IMR-90 (cell line): ENCODE measurements at regions not wholly inside any gene's neighbourhood (a gene's known extent, or its start where the extent isn't known, plus 50 kb on each side); places are given as distances from the start of the nearest gene placed in this dataset.

Experiments
- ATAC-seq: fragments of 200-7000 bp; cut with Tn5 transposase; 2 replicates; pipeline ENCODE4 v1.9.1; 2020; ENCODE audit warnings: low read depth, mild to moderate bottlenecking, moderate library complexity
- BruUV-seq: library from RNA; stranded (reverse); fragments of 400-500 nt; replicated peaks from 2 replicates; lab custom pipeline; 2021; lab: Mats Ljungman, UMichigan
- CTCF ChIA-PET: fragments of 300-600 bp; formaldehyde crosslinking; extraction: SDS; loops from one replicate; lab custom pipeline; 2021; ENCODE audit warnings: antibody characterized with exemption; lab: Yijun Ruan, JAX
- POLR2A ChIA-PET: fragments of 300-600 bp; sonication (Branson Sonifier 250); formaldehyde crosslinking; loops from one replicate; lab custom pipeline; 2022; ENCODE audit warnings: antibody characterized with exemption; ENCODE audit not compliant: unreplicated experiment; lab: Charles Lee
- DNase-seq: peaks from one replicate; pipeline ENCODE4 v3.0.0; 2013
- H2AFZ ChIP-seq: replicated peaks from 2 replicates; pipeline ENCODE3; 2013; ENCODE audit warnings: low read length, mild to moderate bottlenecking; ENCODE audit not compliant: poor library complexity
- H2AK5ac ChIP-seq: 2 replicates; pipeline ENCODE4 v1.6.1; 2013; ENCODE audit warnings: low read depth, low read length, inconsistent platforms
- H2AK9ac ChIP-seq: replicated peaks from 2 replicates; pipeline ENCODE3; 2013; ENCODE audit warnings: mild to moderate bottlenecking, low read depth, low read length, moderate library complexity; ENCODE audit not compliant: poor library complexity
- H2BK120ac ChIP-seq: 2 replicates; pipeline ENCODE4 v1.6.1; 2013; ENCODE audit warnings: low read depth, low read length, inconsistent platforms
- H2BK15ac ChIP-seq: 3 replicates; pipeline ENCODE4 v1.6.1; 2013; ENCODE audit warnings: low read depth, low read length, inconsistent platforms
- H2BK20ac ChIP-seq: 2 replicates; pipeline ENCODE4 v1.6.1; 2013; ENCODE audit warnings: low read depth, mild to moderate bottlenecking, inconsistent platforms, low read length, moderate library complexity
- H2BK5ac ChIP-seq: 2 replicates; pipeline ENCODE4 v1.6.1; 2013; ENCODE audit warnings: mild to moderate bottlenecking, low read depth, low read length, inconsistent platforms; ENCODE audit not compliant: poor library complexity, severe bottlenecking
- H3K14ac ChIP-seq: replicated peaks from 2 replicates; pipeline ENCODE4 v1.6.1; 2013; ENCODE audit warnings: low read depth, low read length, inconsistent platforms
- H3K18ac ChIP-seq: 2 replicates; pipeline ENCODE4 v1.6.1; 2013; ENCODE audit warnings: low read depth, low read length, control low read depth
- H3K23ac ChIP-seq: 2 replicates; pipeline ENCODE4 v1.6.1; 2013; ENCODE audit warnings: low read depth, low read length, inconsistent platforms
- H3K27ac ChIP-seq: 2 replicates; pipeline ENCODE4 v1.5.1; 2013; ENCODE audit warnings: mild to moderate bottlenecking, control low read depth, low read length; ENCODE audit not compliant: insufficient read depth
- H3K27me3 ChIP-seq: 2 replicates; pipeline ENCODE4 v1.6.1; 2013; ENCODE audit warnings: low read length; ENCODE audit not compliant: control insufficient read depth, insufficient read depth
- H3K36me3 ChIP-seq: 2 replicates; pipeline ENCODE4 v1.6.1; 2013; ENCODE audit warnings: low read length, mixed read lengths; ENCODE audit not compliant: control insufficient read depth, insufficient read depth
- H3K4ac ChIP-seq: 2 replicates; pipeline ENCODE4 v1.6.1; 2013; ENCODE audit warnings: low read depth, low read length, inconsistent platforms
- H3K4me1 ChIP-seq: 2 replicates; pipeline ENCODE4 v1.6.1; 2013; ENCODE audit warnings: low read length, mixed read lengths; ENCODE audit not compliant: control insufficient read depth, insufficient read depth
- H3K4me2 ChIP-seq: 2 replicates; pipeline ENCODE4 v1.6.1; 2013; ENCODE audit warnings: low read depth, mild to moderate bottlenecking, control low read depth, low read length, moderate library complexity
- H3K4me3 ChIP-seq: 2 replicates; pipeline ENCODE4 v1.5.1; 2013; ENCODE audit warnings: low read depth, mild to moderate bottlenecking, control low read depth, low read length, moderate library complexity; ENCODE audit not compliant: insufficient read depth
- H3K56ac ChIP-seq: 2 replicates; pipeline ENCODE4 v1.6.1; 2013; ENCODE audit warnings: low read length, inconsistent platforms; ENCODE audit not compliant: insufficient read depth; ENCODE audit errors: extremely low read depth
- H3K79me1 ChIP-seq, 2 experiments: 2 replicates each; pipeline ENCODE4 v1.6.1; 2013; ENCODE audit warnings: low read length in 2 of 2, inconsistent platforms in 1 of 2, low read depth in 1 of 2
- H3K9ac ChIP-seq: 2 replicates; pipeline ENCODE4 v1.6.1; 2013; ENCODE audit warnings: low read depth, low read length, control low read depth
- H3K9me1 ChIP-seq: 2 replicates; pipeline ENCODE4 v1.6.1; 2013; ENCODE audit warnings: low read length, inconsistent platforms; ENCODE audit not compliant: insufficient read depth
- H3K9me3 ChIP-seq: 2 replicates; pipeline ENCODE4 v1.6.1; 2013; ENCODE audit warnings: low read length; ENCODE audit not compliant: control insufficient read depth, insufficient read depth
- H4K20me1 ChIP-seq: 2 replicates; pipeline ENCODE4 v1.6.1; 2013; ENCODE audit warnings: low read length, inconsistent platforms; ENCODE audit not compliant: insufficient read depth
- H4K5ac ChIP-seq: 2 replicates; pipeline ENCODE4 v1.6.1; 2013; ENCODE audit warnings: mild to moderate bottlenecking, low read depth, low read length, control low read depth
- H4K8ac ChIP-seq, 2 experiments: 2 replicates each; pipeline ENCODE4 v1.6.1; 2013; ENCODE audit warnings: low read depth in 2 of 2, low read length in 2 of 2, control low read depth in 1 of 2, inconsistent platforms in 1 of 2
- H4K91ac ChIP-seq: 2 replicates; pipeline ENCODE4 v1.6.1; 2013; ENCODE audit warnings: low read depth, low read length, inconsistent platforms; ENCODE audit not compliant: insufficient read depth
- RAD21 ChIP-seq: IDR thresholded peaks from 2 replicates; pipeline ENCODE4 v1.6.1; 2012; ENCODE audit warnings: low read length, improper control_type of control experiment
- WGBS, 2 experiments: methylation state at CpG; one replicate each; pipeline versions ENCODE4 v1.1.5 to v1.1.7; 2013; ENCODE audit warnings: missing lambda C conversion rate in 2 of 2; ENCODE audit not compliant: insufficient read length in 1 of 2; ENCODE audit errors: extremely low coverage in 2 of 2; 5-methylcytosine and 5-hydroxymethylcytosine counted together
- dilution Hi-C: fragments of 300-500 bp; cut with HindIII; formaldehyde crosslinking; loops from one replicate; pipeline ENCODE4 v1.14.3; 2018; ENCODE audit warnings: low sequenced_read_pairs; ENCODE audit not compliant: unreplicated experiment
- in situ Hi-C: fragments of 300-500 bp; cut with MboI; formaldehyde crosslinking; loops from 3 replicates; pipeline ENCODE4 v1.14.3; 2019; ENCODE audit warnings: low sequenced_read_pairs, inconsistent platforms, mixed read lengths
- intact Hi-C: fragments of 100-400 bp; cut with micrococcal nuclease; formaldehyde crosslinking; loops from 2 replicates; pipeline ENCODE4 v1.10.0; 2022

DNA sequence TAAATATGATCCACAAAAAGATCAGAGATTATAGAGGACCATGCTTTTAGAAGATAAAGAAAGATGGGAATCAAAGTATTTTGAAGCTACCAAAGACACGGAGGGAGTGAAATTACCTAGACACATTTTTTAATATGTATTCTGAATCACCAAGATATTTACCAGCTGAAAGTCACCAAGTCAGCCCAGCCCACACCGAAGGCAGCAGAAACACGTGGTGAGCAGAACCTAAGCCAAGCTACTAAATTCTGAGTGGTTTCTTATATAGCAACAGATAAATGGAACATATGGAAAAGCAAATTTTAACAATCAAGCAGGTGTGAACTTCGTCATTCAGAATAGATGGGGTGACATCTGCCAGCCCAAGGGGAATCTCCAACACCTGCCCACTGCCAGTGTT, 134.7 kb upstream of the AKR1E2 start:
- ChIA-PET POLR2A (no interaction called here), CTCF (interaction anchor here (0.6 to 1.1 kb wide), 5 partner anchors 13 to 967 kb away, joined by 3 to 5 read pairs (median 4); no protein-coding TSS in a partner anchor)
- Histone ChIP-seq H3K4me2 (no peak overlapping the region), H4K8ac (peak overlapping the region in 1 of 2 experiments; percentile 73; a peak in 2 of 4 replicates), H3K18ac (peak overlapping the region; percentile 55; the same call in 1 of the 2 replicates), H4K91ac (peak overlapping the region; percentile 71), H3K9me3 (peaks cover 2% of the 10 kb centered on the region; the same call in 1 of the 2 replicates), H3K9ac (no peak overlapping the region), H2BK5ac (peak overlapping the region; percentile 94), H2AK5ac (peak overlapping the region; percentile 37; the same call in 1 of the 2 replicates), H3K27me3 (no peaks in the 10 kb centered on the region), H3K4me1 (peaks cover 8% of the 10 kb centered on the region; the same call in 1 of the 2 replicates), H3K9me1 (peaks cover 7% of the 10 kb centered on the region), H3K56ac (0 out of 2 replicates have a peak overlapping the region, but pooled peaks have one; percentile 29), H2AK9ac (peak overlapping the region; percentile 86), H3K14ac (peak overlapping the region; percentile 77), H3K27ac (no peak overlapping the region), H2BK15ac (peak overlapping the region; percentile 41; the same call in 1 of the 3 replicates), H3K4me3 (no peak overlapping the region), H4K20me1 (no peaks in the 10 kb centered on the region), H2BK120ac (peak overlapping the region; percentile 98), H2BK20ac (peak overlapping the region; percentile 93), H3K23ac (0 out of 2 replicates have a peak overlapping the region, but pooled peaks have one; percentile 43), H3K79me1 (no peaks in the 10 kb centered on the region; a peak in 1 of 4 replicates), H3K36me3 (no peaks in the 10 kb centered on the region), H2AFZ (peak overlapping the region; percentile 76), H3K4ac (peak overlapping the region; percentile 98), H4K5ac (peak overlapping the region; percentile 19; the same call in 1 of the 2 replicates)
- intact Hi-C loops = no loop called here
- DNase-seq (no peak), ATAC-seq (no peak)
- in situ Hi-C loops = no loop called here
- WGBS, 2 experiments = no CpG with 5 or more reads among the region's 4 CpGs
- TF ChIP-seq RAD21 = no peak
- BruUV-seq = no TSS peak
- dilution Hi-C loops = no loop called here
